ENCODE measurements at regions not wholly inside any gene's neighbourhood (a gene's known extent, or its start where the extent isn't known, plus 50 kb on each side); places are given as distances from the start of the nearest gene placed in this dataset.
"Not testable (repeated sequence)": the region's sequence is repeated elsewhere in the genome, so short reads cannot be mapped to it uniquely, and the experiment has no call there.

- no peak for DNase-seq
Measured at GRCh38 chr6:167662075-167662880, 164.4 kb upstream of the AFDN start.

- DNase-seq = no peak
Measured at GRCh38 chr6:167662881-167663205, 163.9 kb upstream of the AFDN start.

- DNase-seq = no peak
Measured at GRCh38 chr6:167663316-167663715, 163.4 kb upstream of the AFDN start.

GRCh38 chr6:167663784-167664443 lies 162.8 kb upstream of the AFDN start:
- no peak for DNase-seq

- no peak for DNase-seq
Measured at GRCh38 chr6:167664678-167665660, 161.7 kb upstream of the AFDN start.

- DNase-seq = no peak
Measured at GRCh38 chr6:167665698-167666330, 160.9 kb upstream of the AFDN start.

GRCh38 chr6:167666571-167667203 lies 160.0 kb upstream of the AFDN start:
- no peak for DNase-seq

GRCh38 chr6:167667204-167668018 lies 159.3 kb upstream of the AFDN start:
- DNase-seq = no peak

GRCh38 chr6:167668019-167668753 lies 158.5 kb upstream of the AFDN start:
- DNase-seq = no peak

- DNase-seq = no peak
Measured at GRCh38 chr6:167668754-167669552, 157.8 kb upstream of the AFDN start.

GRCh38 chr6:167669553-167669849 lies 157.2 kb upstream of the AFDN start:
- DNase-seq = no peak

GRCh38 chr6:167669870-167670802 lies 156.6 kb upstream of the AFDN start:
- DNase-seq = no peak

- no peak for DNase-seq
Measured at GRCh38 chr6:167670938-167671338, 155.8 kb upstream of the AFDN start.

- DNase-seq = not testable (repeated sequence)
Measured at GRCh38 chr6:167671379-167671976, 155.2 kb upstream of the AFDN start.

GRCh38 chr6:167671977-167672687 lies 154.6 kb upstream of the AFDN start:
- DNase-seq = no peak

GRCh38 chr6:167672738-167673137 lies 154.0 kb upstream of the AFDN start:
- no peak for DNase-seq

- no peak for DNase-seq
Measured at GRCh38 chr6:167673946-167674345, 152.8 kb upstream of the AFDN start.

- no peak for DNase-seq
Measured at GRCh38 chr6:167674486-167674885, 152.2 kb upstream of the AFDN start.
